ENCODE measurements at regions not wholly inside any gene's neighbourhood (a gene's known extent, or its start where the extent isn't known, plus 50 kb on each side); places are given as distances from the start of the nearest gene placed in this dataset.

- TF ChIP-seq, protein P1, sequence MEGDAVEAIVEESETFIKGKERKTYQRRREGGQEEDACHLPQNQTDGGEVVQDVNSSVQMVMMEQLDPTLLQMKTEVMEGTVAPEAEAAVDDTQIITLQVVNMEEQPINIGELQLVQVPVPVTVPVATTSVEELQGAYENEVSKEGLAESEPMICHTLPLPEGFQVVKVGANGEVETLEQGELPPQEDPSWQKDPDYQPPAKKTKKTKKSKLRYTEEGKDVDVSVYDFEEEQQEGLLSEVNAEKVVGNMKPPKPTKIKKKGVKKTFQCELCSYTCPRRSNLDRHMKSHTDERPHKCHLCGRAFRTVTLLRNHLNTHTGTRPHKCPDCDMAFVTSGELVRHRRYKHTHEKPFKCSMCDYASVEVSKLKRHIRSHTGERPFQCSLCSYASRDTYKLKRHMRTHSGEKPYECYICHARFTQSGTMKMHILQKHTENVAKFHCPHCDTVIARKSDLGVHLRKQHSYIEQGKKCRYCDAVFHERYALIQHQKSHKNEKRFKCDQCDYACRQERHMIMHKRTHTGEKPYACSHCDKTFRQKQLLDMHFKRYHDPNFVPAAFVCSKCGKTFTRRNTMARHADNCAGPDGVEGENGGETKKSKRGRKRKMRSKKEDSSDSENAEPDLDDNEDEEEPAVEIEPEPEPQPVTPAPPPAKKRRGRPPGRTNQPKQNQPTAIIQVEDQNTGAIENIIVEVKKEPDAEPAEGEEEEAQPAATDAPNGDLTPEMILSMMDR (IDR thresholded peaks at IDR 0.05) = no peak
- no peak for TF ChIP-seq EZH2 (IDR thresholded peaks at IDR 0.05; ENCODE audit: borderline replicate concordance, insufficient read depth, low read depth, low read length, poor library complexity, severe bottlenecking)
These were observed 439.2 kb downstream of the SETBP1 start for GRCh38 chr18:45119876-45120275.
